HG02642 (cell line): ENCODE measurements at regions not wholly inside any gene's neighbourhood (a gene's known extent, or its start where the extent isn't known, plus 50 kb on each side); places are given as distances from the start of the nearest gene placed in this dataset.
"Not testable (repeated sequence)": the region's sequence is repeated elsewhere in the genome, so short reads cannot be mapped to it uniquely, and the experiment has no call there.

Experiments used
- ATAC-seq: cut with Tn5 transposase; IDR thresholded peaks from one replicate; pipeline ENCODE4 v1.9.1; 2021; ENCODE audit warnings: mild to moderate bottlenecking; ENCODE audit not compliant: unreplicated experiment, poor library complexity

DNA sequence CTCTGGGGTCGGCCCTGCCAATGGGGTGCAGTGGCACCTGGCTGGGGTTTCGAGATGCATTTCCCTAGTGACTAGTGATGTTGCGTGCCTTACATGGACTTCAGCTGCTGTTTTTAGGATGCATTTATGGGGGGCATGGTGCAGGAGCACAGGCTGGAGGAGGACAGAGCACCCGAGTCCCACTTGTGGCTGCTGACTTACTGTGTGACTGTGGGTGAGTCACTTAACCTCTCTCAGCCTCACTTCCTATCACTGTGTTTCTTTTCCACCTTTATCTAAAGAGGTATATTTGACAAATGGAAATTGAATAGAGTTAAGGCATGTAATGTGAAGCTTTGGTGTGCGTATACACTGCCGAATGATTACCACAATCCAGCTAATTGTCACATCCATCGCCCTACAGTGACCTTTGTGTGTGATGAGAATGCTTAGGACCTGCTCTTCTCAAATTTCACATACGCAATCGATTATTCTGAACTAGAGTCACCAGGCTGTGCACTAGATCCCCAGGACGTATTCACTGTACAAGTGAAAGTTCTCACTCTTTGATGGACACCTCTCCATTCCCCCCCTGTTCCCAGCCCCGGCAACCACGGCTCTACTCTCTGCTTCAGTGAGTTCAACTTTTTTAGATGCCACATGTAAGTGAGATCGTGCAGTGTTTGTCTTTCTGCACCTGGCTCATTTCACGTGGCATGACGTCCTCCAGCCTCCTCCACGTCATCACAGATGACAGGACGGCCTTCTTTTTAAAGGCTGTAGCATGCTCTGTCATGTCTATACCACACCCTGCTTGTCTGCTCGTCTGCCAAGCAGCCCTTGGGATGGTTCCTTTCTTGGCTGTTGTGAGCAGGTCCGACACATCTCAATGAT is 202.3 kb downstream of the NPIPB11 start:
- not testable (repeated sequence) for ATAC-seq

DNA sequence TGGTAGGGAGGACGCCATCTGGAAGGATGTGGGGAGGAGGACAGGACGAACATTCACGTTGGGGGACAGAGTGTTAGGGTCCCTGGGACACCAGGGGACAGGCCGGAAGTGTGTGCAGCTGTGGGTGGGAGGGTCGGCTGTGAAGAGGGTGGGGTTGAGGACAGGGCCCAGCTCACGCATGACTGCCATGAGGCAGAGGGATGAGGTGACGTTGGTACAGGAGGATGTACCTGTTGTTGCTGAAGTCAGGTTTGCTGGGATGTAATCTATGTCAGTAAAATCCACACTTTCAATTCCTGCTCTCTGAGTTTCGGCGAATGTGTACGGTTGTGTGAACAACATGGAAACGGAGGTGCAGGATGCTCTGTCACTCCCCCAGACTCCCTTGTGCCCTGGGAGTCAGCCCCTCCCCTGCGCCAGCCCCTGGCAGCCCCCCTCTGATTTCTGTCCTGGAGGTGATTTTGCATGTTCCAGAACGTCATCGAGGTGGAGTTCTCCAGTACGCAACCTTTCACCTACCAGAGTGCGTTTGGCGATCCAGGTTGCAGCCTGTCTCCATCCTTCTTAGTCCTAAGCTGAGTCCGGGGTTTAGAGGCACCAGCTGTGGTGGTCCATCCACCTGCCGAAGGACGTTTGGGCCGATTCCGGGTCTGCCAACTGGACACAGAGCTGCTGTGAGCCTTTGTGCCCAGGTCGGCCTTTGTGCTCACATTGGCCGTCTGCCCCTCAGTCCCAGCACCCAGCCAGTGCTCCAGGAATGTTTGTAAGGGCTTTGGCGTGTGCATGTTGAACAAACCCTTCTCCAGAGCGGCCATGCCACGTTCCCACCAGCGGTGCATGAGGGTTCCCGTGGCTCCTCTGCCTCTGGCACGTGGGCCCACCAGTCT is 203.2 kb downstream of the NPIPB11 start:
- not testable (repeated sequence) for ATAC-seq

- ATAC-seq, result not testable (repeated sequence)
These were observed 203.9 kb downstream of the NPIPB11 start for GRCh38 chr16:29202642-29203041.

DNA sequence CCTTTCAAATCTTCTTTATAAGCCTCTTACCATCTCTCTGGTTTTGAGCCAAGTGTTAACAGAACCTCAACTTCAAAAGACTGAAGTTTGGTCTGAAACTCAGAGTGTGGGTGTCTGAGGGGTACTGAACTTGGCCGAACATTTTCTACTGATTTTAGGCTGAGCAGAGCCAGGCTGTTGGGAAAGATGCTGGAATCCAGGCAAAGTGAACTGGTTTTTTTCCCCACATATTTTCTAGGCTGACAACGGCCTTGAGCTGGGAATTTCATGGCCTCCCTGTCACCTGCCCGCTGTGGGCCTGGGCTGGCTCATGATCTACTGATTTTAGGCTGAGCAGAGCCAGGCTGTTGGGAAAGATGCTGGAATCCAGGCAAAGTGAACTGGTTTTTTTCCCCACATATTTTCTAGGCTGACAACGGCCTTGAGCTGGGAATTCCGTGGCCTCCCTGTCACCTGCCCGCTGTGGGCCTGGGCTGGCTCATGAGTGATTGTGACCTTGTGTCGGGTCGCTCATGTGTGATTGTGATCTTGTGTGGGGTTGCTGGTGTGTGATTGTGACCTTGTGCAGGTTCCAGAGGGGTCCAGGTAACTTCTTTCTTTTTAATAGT is 204.4 kb downstream of the NPIPB11 start:
- not testable (repeated sequence) for ATAC-seq

DNA sequence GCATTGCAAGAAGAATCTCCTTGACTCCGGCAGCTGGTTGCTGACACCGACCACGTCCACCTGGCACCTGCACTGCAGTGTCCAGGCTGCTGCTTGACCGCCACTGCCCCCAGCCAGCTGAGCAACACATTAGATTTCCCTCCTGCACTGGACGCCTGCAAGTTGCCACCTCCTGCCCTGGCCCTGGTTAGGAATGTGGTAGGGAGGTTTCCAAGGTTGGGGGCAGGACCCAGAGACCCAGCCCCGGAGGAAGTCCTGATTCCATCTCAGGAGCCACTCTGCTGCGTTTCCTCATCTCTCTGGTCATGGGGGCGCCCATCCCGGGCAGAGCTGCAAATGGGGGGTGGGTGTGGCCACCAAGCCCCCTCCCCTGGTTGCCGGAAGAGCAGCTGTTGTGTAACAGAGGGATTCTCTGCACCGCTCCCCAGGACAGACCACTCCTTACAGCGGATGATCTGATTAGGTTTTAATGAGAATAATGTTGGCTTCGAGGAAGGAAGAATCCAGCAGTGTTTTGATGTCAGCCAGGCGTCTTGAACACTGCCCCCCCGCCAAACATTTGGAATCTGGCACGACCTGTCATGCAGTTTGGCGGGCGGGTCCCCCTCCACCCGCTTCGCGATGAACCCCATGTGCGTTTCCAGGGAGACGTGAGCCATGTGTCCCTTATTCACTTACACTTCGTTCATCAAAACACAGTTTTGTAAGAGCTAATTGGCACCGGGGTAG is 205.1 kb downstream of the NPIPB11 start:
- not testable (repeated sequence) for ATAC-seq

DNA sequence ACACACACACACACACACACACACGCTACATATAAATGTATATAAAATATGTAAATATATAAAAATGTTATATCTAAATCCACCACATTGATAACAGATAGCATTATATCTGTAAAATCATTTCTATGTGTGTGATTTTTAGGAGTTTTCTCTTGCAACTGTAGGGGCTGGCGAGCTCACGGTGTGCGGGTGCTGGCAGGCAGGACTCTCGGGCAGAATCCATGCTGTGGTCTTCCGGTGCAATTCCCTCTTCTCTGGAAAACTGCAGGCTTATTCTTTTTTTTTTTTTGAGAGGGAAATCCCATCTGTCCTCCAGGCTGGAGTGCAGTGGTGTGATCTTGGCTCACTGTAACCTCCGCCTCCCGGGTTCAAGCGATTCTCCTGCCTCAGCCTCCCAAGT is 205.8 kb downstream of the NPIPB11 start:
- ATAC-seq, result not testable (repeated sequence)

- ATAC-seq, result not testable (repeated sequence)
These were observed 206.3 kb downstream of the NPIPB11 start for GRCh38 chr16:29200135-29200601.

GRCh38 chr16:29199626-29200025 is 206.9 kb downstream of the NPIPB11 start:
- ATAC-seq, result not testable (repeated sequence)

GRCh38 chr16:29198731-29199521 is 207.6 kb downstream of the NPIPB11 start:
- no peak for ATAC-seq

DNA sequence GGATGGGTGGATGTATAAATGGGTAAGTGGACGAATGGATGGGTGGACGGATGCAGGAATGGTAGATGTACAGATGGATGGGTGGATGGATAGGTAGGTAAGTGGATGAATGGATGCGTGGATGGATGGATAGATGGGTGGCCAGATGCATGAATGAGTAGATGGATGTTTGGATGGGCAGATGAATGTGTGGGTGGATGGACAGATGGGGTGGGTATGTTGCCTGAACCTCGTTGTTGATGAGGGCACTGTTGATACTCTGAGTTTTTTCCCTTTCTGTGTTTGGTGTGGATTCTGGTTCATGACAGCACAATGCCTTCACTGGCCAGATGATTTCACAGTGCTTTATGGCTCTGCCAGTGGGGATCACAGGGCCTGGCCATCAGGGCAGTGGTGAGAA is 208.3 kb downstream of the NPIPB11 start:
- ATAC-seq, result no peak

GRCh38 chr16:29197494-29198100 is 208.9 kb downstream of the NPIPB11 start:
- ATAC-seq, result not testable (repeated sequence)

DNA sequence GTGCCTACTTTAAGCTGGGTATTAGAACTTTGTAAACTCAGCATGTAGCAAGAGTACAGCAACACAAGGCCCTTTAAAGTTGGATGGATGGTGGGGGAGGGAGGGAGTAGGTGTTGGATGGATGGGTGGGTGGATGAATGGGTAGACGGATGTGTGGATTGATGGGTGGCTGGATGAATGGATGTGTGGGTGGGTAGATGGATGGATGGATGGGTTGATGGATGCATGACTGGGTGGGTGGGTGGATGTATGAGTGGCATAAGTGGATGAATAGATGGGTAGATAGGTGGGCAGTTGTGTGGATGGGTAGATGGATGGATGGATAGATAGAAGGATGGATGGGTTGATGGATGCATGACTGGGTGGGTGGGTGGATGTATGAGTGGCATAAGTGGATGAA is 209.8 kb downstream of the NPIPB11 start:
- not testable (repeated sequence) for ATAC-seq

GRCh38 chr16:29195116-29195872 is 210.4 kb downstream of the LAT start:
- ATAC-seq, result not testable (repeated sequence)

DNA sequence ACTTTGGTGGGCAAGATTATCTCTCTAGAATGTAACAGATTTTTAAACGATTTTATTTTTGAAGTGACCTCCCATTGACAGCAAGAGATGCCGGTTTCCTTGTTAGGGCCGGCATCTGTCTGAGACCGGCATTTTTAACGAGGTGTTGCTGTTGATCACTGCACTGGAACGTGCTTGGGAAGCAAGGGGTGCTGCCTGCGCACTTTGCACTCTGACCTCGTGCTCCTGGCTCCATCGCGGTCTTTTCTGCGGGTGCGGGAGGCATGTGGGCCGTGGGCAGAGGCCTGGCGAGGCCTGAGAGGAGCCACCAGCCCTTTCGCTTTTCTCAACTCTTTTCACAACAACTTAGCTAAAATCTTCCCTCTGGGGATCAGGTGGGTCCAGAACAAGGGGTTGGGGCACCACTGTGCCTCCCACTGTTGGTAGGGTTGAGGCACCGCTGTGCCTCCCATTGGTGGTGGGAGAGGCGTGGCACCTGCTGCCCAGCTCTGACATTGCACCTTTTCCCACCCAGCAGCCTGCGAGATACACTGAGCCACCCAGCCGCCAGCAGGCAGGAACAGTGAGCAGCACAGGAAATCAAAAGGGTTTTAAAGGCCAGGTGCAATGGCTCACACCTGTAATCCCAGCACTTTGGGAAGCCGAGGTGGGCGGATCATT is 209.5 kb downstream of the LAT start:
- ATAC-seq, result not testable (repeated sequence)

GRCh38 chr16:29193634-29194033 is 208.8 kb downstream of the LAT start:
- ATAC-seq, result not testable (repeated sequence)

DNA sequence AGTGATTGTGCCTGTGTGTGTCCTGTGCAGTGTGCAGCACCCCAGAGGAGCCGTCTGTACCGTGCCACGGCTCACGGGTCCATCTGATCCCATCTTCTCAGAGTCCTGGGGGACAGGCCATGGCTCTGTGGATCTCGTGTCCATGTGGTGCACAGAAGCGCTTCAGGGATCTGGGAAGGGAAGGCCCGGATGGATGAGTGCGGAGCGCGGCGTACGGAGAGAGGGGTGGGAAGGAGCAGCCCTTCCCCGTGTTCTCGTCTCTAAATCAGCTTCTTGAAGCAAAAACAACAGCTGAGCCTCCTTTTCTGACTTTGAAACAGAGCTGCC is 208.4 kb downstream of the LAT start:
- not testable (repeated sequence) for ATAC-seq
